Esophagus muscularis mucosa (tissue), 4 donors: ENCODE measurements at regions not wholly inside any gene's neighbourhood (a gene's known extent, or its start where the extent isn't known, plus 50 kb on each side); places are given as distances from the start of the nearest gene placed in this dataset.

ENCODE experiments used
- EP300 ChIP-seq: sonication (generic); formaldehyde crosslinking; IDR thresholded peaks from one replicate; pipeline ENCODE4 v1.6.1; 2017; ENCODE audit warnings: antibody characterized with exemption
- POLR2A ChIP-seq: fragments of 450-650 bp; IDR thresholded peaks from one replicate; pipeline ENCODE4 v1.6.1; 2017; ENCODE audit warnings: antibody characterized with exemption, moderate library complexity, mild to moderate bottlenecking, low read depth
- POLR2AphosphoS5 ChIP-seq, 2 donors: sonication (generic); formaldehyde crosslinking; IDR thresholded peaks; one replicate each; pipeline ENCODE4 v1.6.1; 2017; ENCODE audit warnings: antibody characterized with exemption in 2 of 2
- TF ChIP-seq, protein P1 (sequence below), 3 experiments: fragments of 200-600 bp in 2 of 3; fragments of 450-650 bp in 1 of 3; sonication (generic) in 2 of 3; IDR thresholded peaks; one replicate each; pipeline ENCODE4 v1.5.1; 2017 to 2019; ENCODE audit warnings: antibody characterized with exemption in 3 of 3, mild to moderate bottlenecking in 2 of 3, moderate library complexity in 1 of 3

DNA sequence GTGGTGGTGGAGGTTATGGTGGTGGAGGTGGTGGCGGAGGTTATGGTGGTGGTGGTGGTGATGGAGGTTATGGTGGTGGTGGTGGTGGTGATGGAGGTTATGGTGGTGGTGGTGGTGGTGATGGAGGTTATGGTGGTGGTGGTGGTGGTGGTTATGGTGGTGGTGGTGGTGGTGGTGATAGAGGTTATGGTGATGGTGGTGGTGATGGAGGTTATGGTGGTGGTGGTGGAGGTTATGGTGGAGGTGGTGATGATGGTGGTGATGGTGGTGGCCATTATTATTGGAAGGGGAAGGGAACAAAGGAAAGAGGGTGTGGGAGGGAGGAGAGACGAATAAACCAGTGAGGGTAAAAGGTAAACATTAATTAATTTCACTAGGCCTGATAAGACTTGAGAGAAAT, 53.5 kb upstream of the TCF20 start:
- TF ChIP-seq, protein P1, sequence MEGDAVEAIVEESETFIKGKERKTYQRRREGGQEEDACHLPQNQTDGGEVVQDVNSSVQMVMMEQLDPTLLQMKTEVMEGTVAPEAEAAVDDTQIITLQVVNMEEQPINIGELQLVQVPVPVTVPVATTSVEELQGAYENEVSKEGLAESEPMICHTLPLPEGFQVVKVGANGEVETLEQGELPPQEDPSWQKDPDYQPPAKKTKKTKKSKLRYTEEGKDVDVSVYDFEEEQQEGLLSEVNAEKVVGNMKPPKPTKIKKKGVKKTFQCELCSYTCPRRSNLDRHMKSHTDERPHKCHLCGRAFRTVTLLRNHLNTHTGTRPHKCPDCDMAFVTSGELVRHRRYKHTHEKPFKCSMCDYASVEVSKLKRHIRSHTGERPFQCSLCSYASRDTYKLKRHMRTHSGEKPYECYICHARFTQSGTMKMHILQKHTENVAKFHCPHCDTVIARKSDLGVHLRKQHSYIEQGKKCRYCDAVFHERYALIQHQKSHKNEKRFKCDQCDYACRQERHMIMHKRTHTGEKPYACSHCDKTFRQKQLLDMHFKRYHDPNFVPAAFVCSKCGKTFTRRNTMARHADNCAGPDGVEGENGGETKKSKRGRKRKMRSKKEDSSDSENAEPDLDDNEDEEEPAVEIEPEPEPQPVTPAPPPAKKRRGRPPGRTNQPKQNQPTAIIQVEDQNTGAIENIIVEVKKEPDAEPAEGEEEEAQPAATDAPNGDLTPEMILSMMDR (IDR thresholded peaks at IDR 0.05), result no peak
- TF ChIP-seq POLR2A, result no peak
- no peak for TF ChIP-seq EP300
- TF ChIP-seq POLR2AphosphoS5 (IDR thresholded peaks at IDR 0.05), result no peak
